GM12892 (cell line): ENCODE measurements at regions not wholly inside any gene's neighbourhood (a gene's known extent, or its start where the extent isn't known, plus 50 kb on each side); places are given as distances from the start of the nearest gene placed in this dataset.

ENCODE experiments used
- POLR2A ChIP-seq: IDR thresholded peaks from 2 replicates; pipeline ENCODE4 v1.6.1; 2011; ENCODE audit warnings: low read depth, low read length, control low read depth
- TAF1 ChIP-seq: IDR thresholded peaks from 2 replicates; pipeline ENCODE4 v1.6.1; 2011; ENCODE audit warnings: low read depth, mild to moderate bottlenecking, control low read depth, low read length, borderline replicate concordance

DNA sequence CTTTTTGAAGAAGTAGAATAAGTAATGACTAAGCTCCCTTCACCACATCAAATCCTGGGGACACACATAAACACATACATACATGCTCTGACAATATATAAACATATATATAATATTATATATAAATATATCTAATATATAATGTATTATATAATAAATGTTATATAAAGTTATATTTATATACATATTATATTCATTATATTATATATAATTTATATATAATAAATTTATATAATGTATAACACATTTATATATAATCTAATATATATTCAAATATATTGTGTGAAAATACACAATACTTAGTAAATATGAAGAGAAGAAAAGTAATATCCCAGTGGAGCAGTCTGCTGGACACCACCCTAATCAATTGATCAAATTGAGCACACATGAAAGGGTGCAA lies 2177.9 kb upstream of the CELF4 start:
- TF ChIP-seq TAF1 (no peak), POLR2A (no peak)
